SKM-1 (cell line): ENCODE measurements at regions not wholly inside any gene's neighbourhood (a gene's known extent, or its start where the extent isn't known, plus 50 kb on each side); places are given as distances from the start of the nearest gene placed in this dataset.
"Not testable (repeated sequence)": the region's sequence is repeated elsewhere in the genome, so short reads cannot be mapped to it uniquely, and the experiment has no call there.

Experiments
- DNase-seq: peaks from one replicate; lab custom pipeline; 2025; ENCODE audit not compliant: unreplicated experiment; lab: John Stamatoyannopoulos, UW

- not testable (repeated sequence) for DNase-seq
Measured at GRCh38 chr17:445839-446238, 93.2 kb upstream of the RPH3AL start, which contains the start of gene RFLNB. RFLNB (minus strand) TSS chr17:445939.

- DNase-seq: no peak
Measured at GRCh38 chr17:444879-445454, 92.4 kb upstream of the RPH3AL start.

- no peak for DNase-seq
Measured at GRCh38 chr17:443109-443508, 90.5 kb upstream of the RPH3AL start.

GRCh38 chr17:441155-441950 is 88.7 kb upstream of the RPH3AL start:
- no peak for DNase-seq

DNA sequence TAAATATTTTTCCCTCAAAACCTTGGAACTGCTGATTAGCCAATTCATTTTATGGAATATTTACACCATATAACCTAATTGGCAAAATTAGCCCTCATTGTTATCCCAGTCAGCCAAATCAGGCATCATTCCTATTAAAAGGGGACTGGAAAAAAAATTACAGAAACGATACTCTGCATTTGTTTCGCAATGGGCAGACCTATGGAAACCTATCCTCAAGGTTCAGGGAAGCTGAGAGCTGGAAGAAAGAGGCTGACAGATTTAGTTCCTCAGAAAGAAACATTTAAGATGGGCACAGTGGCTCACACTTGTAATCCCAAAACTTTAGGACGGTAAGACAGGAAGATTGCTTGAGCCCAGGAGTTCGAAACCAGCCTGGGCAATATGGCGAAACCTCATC is 85.6 kb upstream of the RPH3AL start:
- DNase-seq: no peak

DNA sequence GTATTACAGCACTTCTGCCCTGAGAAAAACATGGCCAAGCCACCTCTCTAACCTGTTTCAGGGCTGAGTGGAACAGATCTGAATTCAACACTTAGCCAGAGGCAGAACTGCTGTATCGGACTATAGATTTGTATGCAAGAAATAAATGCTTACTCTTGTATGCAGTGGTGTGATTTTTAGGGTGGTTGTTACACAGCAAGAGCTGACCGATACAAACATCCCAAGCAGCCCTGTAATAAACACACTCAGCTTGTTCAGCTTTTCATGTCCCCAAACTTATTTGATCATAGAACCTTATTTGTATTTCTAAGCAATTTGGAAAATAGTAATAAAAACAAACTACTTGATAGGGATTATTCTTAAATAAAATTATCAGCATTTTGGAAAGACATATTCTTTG is 84.9 kb upstream of the RPH3AL start:
- no peak for DNase-seq

DNA sequence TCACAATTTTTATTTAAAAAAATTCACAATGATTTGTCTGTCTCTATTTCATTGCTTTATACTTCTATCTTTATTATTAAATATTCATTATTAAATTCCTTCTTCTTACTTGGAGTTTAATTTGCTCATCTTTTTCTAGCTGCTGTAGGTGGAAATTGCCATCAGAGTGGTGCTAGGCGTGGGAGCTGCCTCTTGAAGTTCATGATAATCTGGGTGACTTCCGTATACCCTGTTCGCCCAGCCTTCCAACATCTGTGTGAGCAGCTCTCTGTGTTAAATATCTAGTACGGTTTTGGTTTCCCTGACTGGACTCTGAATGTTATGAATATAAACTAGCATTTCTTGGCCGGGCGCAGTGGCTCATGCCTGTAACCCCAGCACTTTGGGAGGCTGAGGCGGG is 84.0 kb upstream of the RPH3AL start:
- no peak for DNase-seq

DNA sequence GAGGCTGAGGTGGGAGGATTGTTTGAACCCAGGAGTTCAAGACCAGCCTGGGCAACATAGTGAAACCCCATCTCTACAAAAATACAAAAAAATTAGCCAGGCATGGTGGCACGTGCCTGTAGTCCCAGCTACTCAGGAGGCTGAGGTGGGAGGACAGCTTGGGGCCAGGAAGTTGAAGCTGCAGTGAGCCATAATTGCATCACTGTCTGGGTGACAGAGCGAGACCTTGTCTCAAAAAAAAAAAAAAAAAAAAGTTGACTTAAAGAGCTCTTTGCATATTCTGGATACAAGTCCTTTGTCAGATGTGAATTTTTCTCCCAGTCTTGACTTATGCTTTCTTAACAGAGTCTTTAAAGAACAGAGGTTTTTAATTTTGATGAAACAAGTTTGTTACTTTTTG is 79.9 kb upstream of the RPH3AL start:
- not testable (repeated sequence) for DNase-seq

DNA sequence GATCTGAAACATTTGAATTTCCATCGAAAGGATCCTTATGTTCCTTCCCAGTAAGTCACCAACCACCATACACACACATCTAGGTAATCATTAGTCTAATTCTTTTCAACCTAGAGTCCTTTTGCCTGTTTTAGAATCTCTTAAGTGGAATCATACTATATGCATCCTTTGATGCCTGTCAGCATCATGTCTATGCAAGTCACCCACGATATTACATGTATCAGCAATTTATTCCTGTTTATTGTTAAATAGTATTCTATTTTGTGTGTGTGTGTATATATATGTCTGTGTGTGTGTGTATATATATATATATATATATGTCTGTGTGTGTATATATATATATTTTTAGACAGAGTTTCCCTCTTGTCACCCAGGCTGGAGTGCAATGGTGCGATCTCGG is 78.9 kb upstream of the RPH3AL start:
- no peak for DNase-seq

DNA sequence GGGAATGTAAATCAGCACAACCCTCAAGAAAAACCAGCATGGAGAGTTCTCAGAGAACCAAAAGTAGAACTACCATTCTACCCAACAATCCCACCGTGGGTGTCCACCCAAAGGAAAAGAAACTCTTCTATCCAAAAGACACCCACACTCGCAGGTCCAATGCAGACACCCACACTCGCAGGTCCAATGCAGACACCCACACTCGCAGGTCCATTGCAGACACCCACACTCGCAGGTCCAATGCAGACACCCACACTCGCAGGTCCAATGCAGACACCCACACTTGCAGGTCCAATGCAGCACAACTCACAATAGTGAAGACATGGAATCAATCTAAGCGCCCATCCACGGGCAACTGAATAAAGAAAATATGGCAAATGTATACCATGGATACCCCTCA is 77.0 kb upstream of the RPH3AL start:
- no peak for DNase-seq

DNA sequence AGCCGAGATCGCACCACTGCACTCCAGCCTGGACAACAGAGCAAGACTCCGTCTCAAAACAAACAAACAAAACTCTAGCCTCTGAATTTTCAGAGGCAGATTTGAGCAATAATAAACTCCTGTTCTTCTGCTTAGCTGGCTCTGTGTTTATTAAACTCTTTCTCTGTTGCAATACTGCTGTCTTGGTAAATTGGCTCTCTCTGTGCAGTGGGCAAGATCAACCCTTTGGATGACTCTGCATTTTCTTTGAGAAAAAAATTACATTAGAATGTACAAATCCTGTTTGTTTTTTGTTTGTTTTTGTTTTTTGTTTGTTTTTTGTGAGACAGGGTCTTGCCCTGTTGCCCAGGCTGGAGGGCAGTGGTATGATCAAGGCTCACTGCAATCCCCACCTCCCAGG is 75.8 kb upstream of the RPH3AL start:
- DNase-seq: no peak

- no peak for DNase-seq
Measured at GRCh38 chr17:427891-428290, 75.3 kb upstream of the RPH3AL start.

GRCh38 chr17:427327-427726 is 74.7 kb upstream of the RPH3AL start:
- DNase-seq: no peak

GRCh38 chr17:422196-422930 is 69.8 kb upstream of the RPH3AL start:
- DNase-seq: no peak

DNA sequence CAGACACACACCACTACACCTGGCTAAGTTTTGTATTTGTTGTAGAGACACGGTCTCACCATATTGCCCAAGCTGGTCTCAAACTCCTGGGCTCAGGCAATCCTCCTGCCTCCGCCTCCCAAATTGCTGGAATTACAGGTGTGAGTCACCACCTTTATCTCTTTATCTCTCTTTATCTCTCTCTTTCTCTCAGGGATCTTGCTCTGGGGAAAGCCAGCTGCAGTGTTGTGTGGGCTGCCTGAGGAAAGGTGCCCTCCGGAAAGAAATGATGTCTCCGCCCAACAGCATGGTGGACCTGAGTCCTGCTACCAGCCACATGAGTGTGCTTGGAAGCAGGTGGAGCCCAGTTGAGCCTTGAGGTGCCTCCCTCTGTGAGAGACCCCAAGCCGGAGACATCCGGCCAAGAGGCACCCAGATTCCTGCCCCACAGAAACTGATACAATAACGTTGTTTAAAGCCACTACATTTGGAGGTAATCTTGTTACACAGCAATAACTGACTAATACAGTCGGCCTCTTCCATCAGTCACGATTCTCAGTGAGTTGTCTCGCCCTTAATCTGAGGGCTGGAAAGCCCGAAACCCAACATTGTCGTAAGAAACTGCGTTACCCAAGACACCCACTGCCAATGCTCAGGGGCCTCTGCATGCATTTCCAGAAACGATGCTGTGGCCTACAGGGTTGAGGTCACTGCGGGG is 68.0 kb upstream of the RPH3AL start:
- no peak for DNase-seq

DNA sequence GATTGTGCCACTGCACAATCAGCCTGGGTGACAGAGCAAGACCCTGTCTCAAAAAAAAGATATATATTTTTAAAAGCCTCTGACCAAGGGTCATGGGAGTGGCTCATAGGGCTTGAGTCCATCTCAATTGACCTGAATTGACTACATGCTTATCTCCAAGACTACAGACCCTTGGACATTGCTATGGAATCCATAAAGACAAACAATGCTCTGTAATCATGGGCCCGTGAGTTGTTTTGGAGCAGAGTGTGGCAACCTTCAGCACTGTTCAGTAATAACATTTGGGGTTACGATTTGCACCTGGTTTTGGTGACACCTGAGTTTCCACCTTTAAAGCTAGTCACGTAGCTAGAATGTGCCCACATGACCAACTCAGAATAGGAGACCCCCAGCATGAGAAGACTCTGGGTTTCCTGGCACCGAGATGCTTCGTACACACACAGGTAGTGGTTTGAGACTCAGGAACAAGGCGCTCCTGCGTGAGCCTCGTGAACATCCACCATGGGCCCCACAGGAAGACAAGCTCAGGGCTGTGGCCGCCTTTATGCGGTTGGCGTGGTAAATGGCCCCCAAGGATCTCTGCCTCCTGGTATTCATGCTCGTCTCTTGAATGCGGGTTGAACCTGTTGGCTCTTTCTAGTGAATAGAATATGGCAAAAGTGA is 66.6 kb upstream of the RPH3AL start:
- DNase-seq: no peak

DNA sequence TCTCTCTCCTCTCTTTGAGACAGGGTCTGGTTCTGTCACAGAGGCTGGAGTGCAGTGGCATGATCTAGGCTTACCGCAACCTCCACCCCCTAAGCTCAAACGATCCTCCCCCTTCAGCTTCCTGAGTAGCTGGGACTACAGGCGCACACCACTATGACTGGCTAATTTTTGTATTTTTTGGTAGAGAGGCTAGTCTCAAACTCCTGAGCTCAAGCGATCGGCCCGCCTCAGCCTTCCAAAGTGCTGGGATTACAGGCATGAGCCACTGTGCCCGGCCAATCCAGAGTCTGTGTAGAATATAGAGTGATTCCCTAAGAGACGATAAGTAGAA is 65.8 kb upstream of the RPH3AL start:
- no peak for DNase-seq

GRCh38 chr17:417691-418420 is 65.2 kb upstream of the RPH3AL start:
- no peak for DNase-seq

GRCh38 chr17:416293-417206 is 63.9 kb upstream of the RPH3AL start:
- no peak for DNase-seq
